HG03139 (cell line): ENCODE measurements at regions not wholly inside any gene's neighbourhood (a gene's known extent, or its start where the extent isn't known, plus 50 kb on each side); places are given as distances from the start of the nearest gene placed in this dataset.
"Not testable (repeated sequence)": the region's sequence is repeated elsewhere in the genome, so short reads cannot be mapped to it uniquely, and the experiment has no call there.

Source experiments
- ATAC-seq: cut with Tn5 transposase; IDR thresholded peaks from one replicate; pipeline ENCODE4 v1.9.1; 2021; ENCODE audit not compliant: unreplicated experiment

GRCh38 chr6:95848717-95849116, 167.1 kb upstream of the FUT9 start:
- no peak for ATAC-seq

- no peak for ATAC-seq
Observed at GRCh38 chr6:95856876-95857364, 158.9 kb upstream of the FUT9 start.

DNA sequence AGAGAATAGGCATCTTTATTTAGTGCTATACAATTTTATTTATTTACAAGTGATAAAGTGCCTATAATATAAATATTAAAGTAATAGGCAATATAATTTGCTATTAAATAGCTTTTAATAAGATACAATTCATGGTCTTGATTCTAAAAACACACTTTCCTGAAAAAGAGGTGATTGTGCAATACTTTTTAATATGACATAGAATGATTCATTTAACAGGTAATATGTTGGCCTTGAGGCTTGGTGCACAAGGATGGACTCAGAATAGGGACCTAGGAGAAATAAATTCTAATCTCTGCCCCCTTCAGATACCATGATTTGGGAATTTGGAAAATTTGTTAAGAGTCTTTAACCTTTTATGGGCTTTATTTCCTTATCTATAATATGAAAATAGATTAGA, 149.9 kb upstream of the FUT9 start:
- ATAC-seq, result no peak

- peak; percentile 56 for ATAC-seq
Observed at GRCh38 chr6:95866732-95867131, 149.0 kb upstream of the FUT9 start.

GRCh38 chr6:95867205-95867604, 148.6 kb upstream of the FUT9 start:
- no peak for ATAC-seq

- ATAC-seq, result no peak
Observed at GRCh38 chr6:95877480-95877879, 138.3 kb upstream of the FUT9 start.

DNA sequence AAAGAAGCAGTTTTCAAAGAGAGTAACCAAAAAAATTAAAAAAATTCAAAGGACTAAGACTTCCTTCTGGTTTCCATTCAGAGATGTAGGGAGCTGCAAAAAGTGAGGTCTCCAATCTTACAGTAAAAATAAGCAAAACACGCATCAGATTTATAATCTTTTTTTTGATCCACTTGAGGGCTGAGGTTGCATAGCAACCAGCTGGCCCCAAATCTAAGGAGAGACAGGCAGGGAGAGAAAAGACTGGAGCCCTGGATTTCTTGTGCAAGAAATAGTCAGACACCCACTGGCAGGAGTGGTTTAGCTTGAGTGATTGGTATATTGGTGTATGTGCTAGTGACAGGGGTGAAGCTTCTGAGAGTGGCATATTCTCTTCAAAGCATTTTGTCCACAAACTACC, 135.9 kb upstream of the FUT9 start:
- no peak for ATAC-seq

DNA sequence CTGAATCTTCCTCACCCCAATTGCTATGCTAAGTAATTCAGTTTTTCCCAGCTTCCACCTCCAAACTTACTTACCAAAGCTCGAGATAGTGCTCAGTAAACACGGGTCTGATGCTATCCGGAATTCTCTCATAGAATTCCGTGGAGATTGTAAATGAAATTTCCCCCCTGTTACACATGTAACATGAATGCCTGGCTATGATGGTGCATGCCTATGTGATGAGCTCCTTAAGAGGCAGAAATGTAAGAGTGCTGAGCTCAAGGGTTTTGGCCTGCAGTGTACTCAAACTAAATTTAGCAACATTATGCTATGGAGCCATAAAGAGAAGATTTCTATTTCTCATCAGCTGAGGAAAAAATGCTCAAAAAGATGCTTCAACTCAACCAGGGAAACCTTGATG, 133.4 kb upstream of the FUT9 start:
- ATAC-seq, result no peak

- ATAC-seq, result not testable (repeated sequence)
Observed at GRCh38 chr6:95888711-95889110, 127.1 kb upstream of the FUT9 start.

GRCh38 chr6:95905132-95905531, 110.6 kb upstream of the FUT9 start:
- no peak for ATAC-seq

- ATAC-seq, result no peak
Observed at GRCh38 chr6:95917034-95917433, 98.7 kb upstream of the FUT9 start.

DNA sequence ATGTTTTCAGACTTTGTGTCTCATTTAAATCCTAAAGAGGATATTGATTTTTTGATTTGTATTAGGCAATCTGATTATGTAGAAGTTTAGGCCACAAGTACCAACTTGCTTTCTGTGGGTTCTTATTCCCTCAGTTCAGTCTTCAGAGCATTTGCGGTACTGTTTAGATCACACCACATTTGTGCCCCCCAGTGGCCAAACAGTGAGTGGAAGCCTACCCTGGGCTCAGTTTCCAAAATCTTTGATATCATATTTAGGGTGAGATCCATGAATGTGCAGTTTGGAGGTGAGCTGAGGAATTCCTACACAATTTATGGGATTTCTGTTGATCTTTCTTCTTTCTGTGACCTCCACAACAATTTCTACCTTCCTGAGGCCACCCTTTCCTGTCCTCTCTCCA, 92.3 kb upstream of the FUT9 start:
- no peak for ATAC-seq

GRCh38 chr6:95935736-95936135, 80.0 kb upstream of the FUT9 start:
- no peak for ATAC-seq

DNA sequence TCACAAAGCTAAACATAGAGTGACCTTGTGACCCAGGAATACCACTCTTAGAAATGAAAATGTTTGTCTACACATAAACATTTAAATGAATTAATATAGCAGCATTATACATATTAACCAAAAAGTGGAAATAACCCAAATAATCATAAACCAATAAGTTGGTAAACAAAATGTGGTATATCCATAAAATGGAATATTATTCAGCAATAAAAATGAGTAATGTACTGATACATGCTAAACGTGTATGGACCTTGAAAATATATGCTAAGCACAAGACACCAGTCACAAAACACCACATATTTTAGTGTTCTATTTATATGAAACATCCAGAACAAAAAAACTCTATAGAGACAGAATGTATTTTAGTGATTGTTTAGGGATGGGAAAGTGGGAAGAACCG, 68.9 kb upstream of the FUT9 start:
- no peak for ATAC-seq

DNA sequence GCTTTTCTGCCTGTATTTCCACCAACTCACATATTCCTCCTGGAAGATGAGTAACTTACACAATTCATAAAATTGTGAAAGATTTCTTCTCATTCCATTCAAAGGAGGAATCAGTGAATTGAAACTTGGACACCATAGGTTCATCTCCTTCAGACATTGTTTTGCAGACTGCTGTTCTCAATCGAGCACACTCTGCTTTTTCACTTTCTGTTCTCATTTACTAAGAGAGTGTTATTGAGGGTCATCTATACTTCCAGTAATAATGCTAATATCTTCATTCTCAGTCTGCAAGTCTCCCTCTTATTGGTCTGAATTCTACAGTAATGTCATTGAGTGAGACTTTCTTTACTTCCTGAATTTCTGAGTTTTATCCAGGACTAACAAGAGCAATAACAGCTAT, 67.5 kb upstream of the FUT9 start:
- no peak for ATAC-seq

DNA sequence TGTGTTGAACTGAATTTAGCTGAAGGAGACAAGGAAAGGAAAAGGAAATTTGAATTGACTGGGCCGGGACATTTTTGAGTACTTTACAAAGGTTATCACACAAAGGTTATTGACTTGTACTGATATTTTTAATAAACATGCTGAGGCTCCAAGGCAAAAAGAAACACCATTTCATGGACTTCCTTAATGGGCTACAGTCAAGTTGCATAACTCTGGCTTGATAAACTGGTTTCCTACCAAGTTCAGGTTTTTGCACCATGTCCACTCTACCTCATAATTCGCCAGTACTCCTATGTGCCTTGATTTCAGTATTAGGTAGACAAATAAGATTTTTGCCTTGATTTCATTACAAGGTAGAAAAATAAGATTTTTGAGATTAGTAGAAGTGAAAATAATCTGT, 65.8 kb upstream of the FUT9 start:
- ATAC-seq, result no peak

DNA sequence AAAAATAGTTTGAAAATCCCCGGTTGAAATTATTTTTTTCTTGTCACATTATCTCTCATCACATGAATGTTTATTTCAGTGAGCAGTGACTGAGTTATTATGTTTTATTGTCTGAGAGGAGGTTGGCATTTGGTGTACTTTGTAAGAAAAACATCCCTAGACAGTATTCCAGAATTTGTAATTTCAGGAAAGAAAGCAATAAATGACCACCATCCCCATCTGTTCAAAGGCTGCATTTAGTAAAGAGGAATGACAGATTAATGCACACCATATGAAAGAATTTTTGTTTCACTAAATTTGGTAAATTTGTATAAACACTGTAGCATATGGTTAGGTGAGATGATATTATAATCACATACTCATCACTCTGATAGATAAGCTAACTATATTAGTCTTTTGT, 57.1 kb upstream of the FUT9 start:
- no peak for ATAC-seq

GRCh38 chr6:95959261-95959660, 56.5 kb upstream of the FUT9 start:
- ATAC-seq, result no peak
